H9 (cell line): ENCODE measurements at regions not wholly inside any gene's neighbourhood (a gene's known extent, or its start where the extent isn't known, plus 50 kb on each side); places are given as distances from the start of the nearest gene placed in this dataset.

Experiments
- DNase-seq: peaks from one replicate; pipeline ENCODE4 v3.0.0-alpha.2; 2017
- H2AFZ ChIP-seq: one replicate; pipeline ENCODE4 v1.6.1; 2013; ENCODE audit warnings: mild to moderate bottlenecking, low read length, control low read depth, moderate library complexity
- H2AK5ac ChIP-seq: 2 replicates; pipeline ENCODE4 v1.6.1; 2013; ENCODE audit warnings: low read length, control low read depth, mixed read lengths; ENCODE audit not compliant: insufficient read length
- H2BK120ac ChIP-seq: one replicate; pipeline ENCODE4 v1.6.1; 2013; ENCODE audit warnings: low read depth, mild to moderate bottlenecking, low read length, control low read depth, inconsistent platforms; ENCODE audit not compliant: poor library complexity, severe bottlenecking
- H2BK12ac ChIP-seq: 2 replicates; pipeline ENCODE4 v1.6.1; 2013; ENCODE audit warnings: low read length, control low read depth, mixed read lengths, low read depth; ENCODE audit not compliant: insufficient read length
- H2BK15ac ChIP-seq: 2 replicates; pipeline ENCODE4 v1.6.1; 2013; ENCODE audit warnings: low read depth, low read length, control low read depth
- H2BK20ac ChIP-seq: one replicate; pipeline ENCODE4 v1.6.1; 2013; ENCODE audit warnings: low read depth, mild to moderate bottlenecking, low read length, control low read depth, inconsistent platforms; ENCODE audit not compliant: poor library complexity, severe bottlenecking
- H2BK5ac ChIP-seq: 2 replicates; pipeline ENCODE4 v1.6.1; 2013; ENCODE audit warnings: low read length, control low read depth, mixed read lengths; ENCODE audit not compliant: insufficient read length
- H3K14ac ChIP-seq: 2 replicates; pipeline ENCODE4 v1.6.1; 2013; ENCODE audit warnings: low read length, control low read depth; ENCODE audit not compliant: insufficient read depth
- H3K18ac ChIP-seq: 2 replicates; pipeline ENCODE4 v1.6.1; 2013; ENCODE audit warnings: low read depth, mild to moderate bottlenecking, mixed read lengths, low read length, control low read depth; ENCODE audit not compliant: insufficient read length
- H3K23ac ChIP-seq: 2 replicates; pipeline ENCODE4 v1.6.1; 2013; ENCODE audit warnings: low read length, control low read depth, mixed read lengths, low read depth; ENCODE audit not compliant: insufficient read length
- H3K23me2 ChIP-seq: 2 replicates; pipeline ENCODE4 v1.6.1; 2013; ENCODE audit warnings: low read depth, mild to moderate bottlenecking, mixed read lengths, low read length, control low read depth; ENCODE audit not compliant: insufficient read length, poor library complexity, severe bottlenecking
- H3K27ac ChIP-seq: 2 replicates; pipeline ENCODE4 v1.5.1; 2013; ENCODE audit warnings: low read length, control low read depth, mixed read lengths, low read depth; ENCODE audit not compliant: insufficient read length
- H3K27me3 ChIP-seq: 2 replicates; pipeline ENCODE4 v1.6.1; 2013; ENCODE audit warnings: low read length, control low read depth, inconsistent platforms; ENCODE audit not compliant: insufficient read depth
- H3K4ac ChIP-seq: 2 replicates; pipeline ENCODE4 v1.6.1; 2013; ENCODE audit warnings: low read depth, mild to moderate bottlenecking, control low read depth, inconsistent platforms, low read length, moderate library complexity
- H3K4me1 ChIP-seq: 2 replicates; pipeline ENCODE4 v1.6.1; 2013; ENCODE audit warnings: low read length, control low read depth, inconsistent platforms; ENCODE audit not compliant: insufficient read depth
- H3K4me2 ChIP-seq: 2 replicates; pipeline ENCODE4 v1.6.1; 2013; ENCODE audit warnings: low read length, control low read depth, mixed read lengths; ENCODE audit not compliant: insufficient read length, insufficient read depth
- H3K56ac ChIP-seq: 2 replicates; pipeline ENCODE4 v1.6.1; 2013; ENCODE audit warnings: low read depth, mild to moderate bottlenecking, mixed read lengths, low read length, control low read depth; ENCODE audit not compliant: insufficient read length
- H3K79me1 ChIP-seq: 2 replicates; pipeline ENCODE4 v1.6.1; 2013; ENCODE audit warnings: low read depth, mild to moderate bottlenecking, moderate library complexity, low read length, control low read depth, inconsistent platforms; ENCODE audit not compliant: insufficient read depth, poor library complexity, severe bottlenecking
- H3K79me2 ChIP-seq: 2 replicates; pipeline ENCODE4 v1.6.1; 2013; ENCODE audit warnings: low read length, control low read depth, inconsistent platforms; ENCODE audit not compliant: insufficient read depth
- H3K9ac ChIP-seq: 2 replicates; pipeline ENCODE4 v1.6.1; 2013; ENCODE audit warnings: low read length, control low read depth, mixed read lengths; ENCODE audit not compliant: insufficient read length; ENCODE audit errors: extremely low read depth
- H3K9me3 ChIP-seq: one replicate; pipeline ENCODE4 v1.6.1; 2013; ENCODE audit warnings: low read depth, low read length, inconsistent platforms; ENCODE audit not compliant: control insufficient read depth
- H3T11ph ChIP-seq: one replicate; pipeline ENCODE4 v1.6.1; 2013; ENCODE audit warnings: mild to moderate bottlenecking, low read length, control low read depth, inconsistent platforms
- H4K20me1 ChIP-seq: one replicate; pipeline ENCODE4 v1.6.1; 2013; ENCODE audit not compliant: control insufficient read depth, insufficient read length, insufficient read depth
- H4K5ac ChIP-seq: 2 replicates; pipeline ENCODE4 v1.6.1; 2013; ENCODE audit warnings: low read depth, mild to moderate bottlenecking, mixed read lengths, low read length, control low read depth; ENCODE audit not compliant: insufficient read length
- H4K8ac ChIP-seq: replicated peaks from 2 replicates; pipeline ENCODE4 v1.6.1; 2013; ENCODE audit warnings: low read length, control low read depth, mixed read lengths, low read depth; ENCODE audit not compliant: insufficient read length
- H4K91ac ChIP-seq: 2 replicates; pipeline ENCODE4 v1.6.1; 2013; ENCODE audit warnings: low read depth, mild to moderate bottlenecking, moderate library complexity, mixed read lengths, low read length, control low read depth; ENCODE audit not compliant: insufficient read length
- H3K27ac Mint-ChIP-seq, 3 experiments: 2 replicates in 2 of 3; 3 replicates in 1 of 3; pipeline ENCODE4 v1.8.0; 2020 to 2021; ENCODE audit warnings: mixed read lengths in 3 of 3, mild to moderate bottlenecking in 1 of 3, moderate library complexity in 1 of 3
- H3K27me3 Mint-ChIP-seq: 2 replicates; pipeline ENCODE4 v1.8.0; 2021; ENCODE audit warnings: low read depth, mild to moderate bottlenecking, moderate library complexity, mixed read lengths
- H3K36me3 Mint-ChIP-seq, 3 experiments: 2 replicates in 2 of 3; 3 replicates in 1 of 3; pipeline ENCODE4 v1.8.0; 2020 to 2021; ENCODE audit warnings: low read depth in 3 of 3, mixed read lengths in 3 of 3; ENCODE audit not compliant: insufficient read depth in 1 of 3
- H3K4me1 Mint-ChIP-seq, 2 experiments: 2 replicates each; pipeline ENCODE4 v1.8.0; 2020; ENCODE audit warnings: mixed read lengths in 2 of 2
- H3K4me3 Mint-ChIP-seq, 2 experiments: 2 replicates in 1 of 2; 3 replicates in 1 of 2; pipeline ENCODE4 v1.8.0; 2020 to 2021; ENCODE audit warnings: mild to moderate bottlenecking in 2 of 2, mixed read lengths in 2 of 2, moderate library complexity in 1 of 2
- H3K9me3 Mint-ChIP-seq, 2 experiments: 2 replicates in 1 of 2; 3 replicates in 1 of 2; pipeline ENCODE4 v1.8.0; 2020; ENCODE audit warnings: mild to moderate bottlenecking in 2 of 2, mixed read lengths in 2 of 2, moderate library complexity in 1 of 2
- CTCF ChIP-seq: fragments of 200-600 bp; sonication (generic); conservative IDR thresholded peaks from 3 replicates; pipeline ENCODE4 v1.8.0; 2021; ENCODE audit warnings: antibody characterized with exemption, mild to moderate bottlenecking
- WGBS: extraction: QIAGEN DNeasy Blood & Tissue Kit; methylation state at CpG from one replicate; pipeline ENCODE4 v1.1.7; 2013; ENCODE audit warnings: missing lambda C conversion rate, low lambda C conversion rate, mixed read lengths; ENCODE audit not compliant: insufficient read length; ENCODE audit errors: extremely low coverage; 5-methylcytosine and 5-hydroxymethylcytosine counted together

DNA sequence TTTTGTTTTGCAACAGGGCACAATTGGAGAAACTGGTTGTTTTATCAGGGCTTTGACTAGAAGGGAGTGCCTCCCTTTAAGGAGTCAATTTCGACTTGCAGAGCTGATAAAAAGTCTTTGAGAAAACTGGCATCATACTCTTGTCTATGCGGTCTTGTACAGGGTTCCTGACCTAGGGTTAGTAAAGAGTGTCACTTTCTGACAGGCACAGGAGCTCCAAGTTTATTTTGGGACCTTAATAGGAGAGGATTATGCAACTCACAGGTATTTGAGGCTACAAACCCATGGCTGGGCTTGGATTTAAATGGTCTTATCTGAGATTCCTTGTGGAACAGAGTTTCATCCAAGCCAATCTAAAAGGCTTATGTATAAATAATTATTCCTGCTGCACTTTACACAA is 365.4 kb downstream of the HTR1B start:
- no peak overlapping the region for H3K27ac Mint-ChIP-seq
- Histone ChIP-seq H3K79me2 (no peaks in the 10 kb centered on the region), H2BK120ac (no peak overlapping the region), H2BK5ac (no peak overlapping the region), H3K23ac (no peak overlapping the region), H3K79me1 (no peaks in the 10 kb centered on the region), H3K14ac (no peak overlapping the region), H4K20me1 (no peaks in the 10 kb centered on the region), H2AFZ (no peak overlapping the region), H4K5ac (no peak overlapping the region), H2AK5ac (no peak overlapping the region), H2BK15ac (no peak overlapping the region), H2BK12ac (no peak overlapping the region), H3K4me1 (no peaks in the 10 kb centered on the region), H3K56ac (no peak overlapping the region), H3K27ac (no peak overlapping the region), H3K4ac (no peak overlapping the region), H3K27me3 (no peaks in the 10 kb centered on the region), H4K91ac (no peak overlapping the region), H2BK20ac (no peak overlapping the region), H3K18ac (no peak overlapping the region), H3K9me3 (no peaks in the 10 kb centered on the region), H3K23me2 (no peaks in the 10 kb centered on the region), H4K8ac (no peak overlapping the region), H3T11ph (no peak overlapping the region), H3K9ac (no peak overlapping the region), H3K4me2 (no peak overlapping the region)
- no peak for TF ChIP-seq CTCF
- H3K9me3 Mint-ChIP-seq: no peaks in the 10 kb centered on the region
- DNase-seq: no peak
- peaks cover 12% of the 10 kb centered on the region in 2 experiments for H3K4me1 Mint-ChIP-seq
- no peaks in the 10 kb centered on the region for H3K36me3 Mint-ChIP-seq
- no peaks in the 10 kb centered on the region for H3K27me3 Mint-ChIP-seq
- no CpG with 5 or more reads among the region's 2 CpGs for WGBS
- H3K4me3 Mint-ChIP-seq: no peak overlapping the region
